HG03442 (cell line): ENCODE measurements at regions not wholly inside any gene's neighbourhood (a gene's known extent, or its start where the extent isn't known, plus 50 kb on each side); places are given as distances from the start of the nearest gene placed in this dataset.
A peak's percentile ranks its signal among the peaks of the same experiment; 100 is the strongest.

Source experiments
- ATAC-seq: cut with Tn5 transposase; IDR thresholded peaks from one replicate; pipeline ENCODE4 v1.9.1; 2021; ENCODE audit warnings: mild to moderate bottlenecking, moderate library complexity; ENCODE audit not compliant: unreplicated experiment

DNA sequence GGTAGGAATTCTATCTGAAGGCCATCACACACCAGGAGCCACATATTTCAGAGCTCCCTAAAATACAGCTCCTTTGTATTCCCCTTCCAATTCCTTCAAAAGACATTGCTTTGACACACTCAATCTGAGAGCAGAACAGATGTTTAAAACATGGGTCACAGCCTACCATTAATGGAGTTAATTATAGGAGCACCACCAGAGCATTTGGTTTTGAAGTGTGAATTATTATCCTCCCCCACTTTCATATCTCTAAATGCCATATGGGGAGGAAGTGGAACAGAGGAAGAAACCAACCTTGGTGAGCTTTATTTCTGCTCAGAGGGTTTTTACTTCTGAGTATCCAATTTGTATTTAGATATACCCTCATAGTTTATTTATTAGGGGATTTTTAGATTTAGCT, 50.7 kb upstream of the TNFRSF21 start:
- ATAC-seq: peak; percentile 48

DNA sequence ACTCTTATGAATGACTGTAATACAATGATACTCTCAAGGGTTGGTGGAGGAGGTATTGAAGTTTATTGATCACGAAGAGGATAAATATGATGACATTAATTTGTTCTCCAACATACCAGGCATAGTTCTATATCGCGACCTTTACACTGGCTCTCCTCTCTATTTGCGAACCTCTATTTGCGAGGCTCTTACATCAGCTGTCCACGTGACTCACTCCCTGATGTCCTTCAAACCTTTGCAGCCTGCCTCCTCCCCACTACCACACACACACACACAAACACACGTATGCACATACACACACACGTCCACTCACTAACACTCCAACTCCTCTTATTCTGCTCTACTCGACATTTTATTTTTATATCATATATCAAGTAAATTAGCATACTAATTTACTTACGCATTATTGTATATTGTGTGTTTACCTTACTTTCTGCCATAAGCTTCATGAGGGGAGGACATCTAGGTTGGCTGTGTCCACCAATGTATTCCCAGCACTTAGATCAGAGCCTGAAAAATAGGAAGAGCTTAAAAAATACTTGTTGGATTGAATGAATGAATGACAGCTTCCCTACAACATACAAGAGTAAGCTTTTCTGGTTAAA, 53.3 kb upstream of the TNFRSF21 start:
- ATAC-seq: no peak

DNA sequence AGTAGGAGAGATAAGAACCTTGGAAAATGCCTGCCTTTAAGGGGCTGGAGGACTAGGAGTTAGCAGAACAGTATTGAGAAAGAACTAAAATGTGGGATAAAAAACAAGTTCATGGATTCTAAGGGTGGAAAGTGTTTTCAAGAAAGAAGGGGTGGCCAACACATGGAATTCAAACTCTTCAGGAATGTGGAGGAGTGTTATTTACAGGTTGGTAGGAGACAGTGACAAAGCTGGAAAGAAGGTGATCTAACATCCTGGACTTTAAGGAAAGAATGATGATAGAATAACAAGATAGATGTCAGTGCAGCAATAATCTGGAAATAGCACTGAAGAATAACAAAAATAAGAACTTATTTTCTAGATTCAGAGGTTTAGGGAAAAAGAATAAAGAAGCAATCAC, 54.0 kb upstream of the TNFRSF21 start:
- ATAC-seq: no peak

DNA sequence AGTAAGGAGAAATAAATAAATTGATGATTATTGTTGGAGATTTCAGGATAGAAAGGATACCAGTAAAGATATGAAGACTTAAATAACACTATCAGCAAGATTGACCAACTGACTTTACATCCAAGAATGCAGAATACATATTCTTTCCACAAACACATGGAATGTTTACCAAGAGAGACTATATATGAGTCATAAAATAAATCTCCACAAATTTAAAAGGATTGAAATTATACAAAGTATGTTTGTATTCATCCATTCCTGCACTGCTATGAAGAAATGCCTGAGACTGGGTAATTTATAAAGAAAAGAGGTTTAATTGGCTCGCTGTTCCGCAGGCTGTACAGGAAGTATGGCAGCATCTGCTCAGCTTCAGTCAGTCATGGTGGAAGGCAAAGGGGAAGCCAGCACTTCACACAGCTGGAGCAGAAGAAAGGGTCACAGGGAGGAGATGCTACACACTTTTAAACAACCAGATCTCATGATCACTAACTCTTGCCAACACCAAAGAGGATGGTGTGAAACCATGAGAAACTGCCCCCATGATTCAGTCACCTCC, 56.7 kb upstream of the TNFRSF21 start:
- no peak for ATAC-seq

DNA sequence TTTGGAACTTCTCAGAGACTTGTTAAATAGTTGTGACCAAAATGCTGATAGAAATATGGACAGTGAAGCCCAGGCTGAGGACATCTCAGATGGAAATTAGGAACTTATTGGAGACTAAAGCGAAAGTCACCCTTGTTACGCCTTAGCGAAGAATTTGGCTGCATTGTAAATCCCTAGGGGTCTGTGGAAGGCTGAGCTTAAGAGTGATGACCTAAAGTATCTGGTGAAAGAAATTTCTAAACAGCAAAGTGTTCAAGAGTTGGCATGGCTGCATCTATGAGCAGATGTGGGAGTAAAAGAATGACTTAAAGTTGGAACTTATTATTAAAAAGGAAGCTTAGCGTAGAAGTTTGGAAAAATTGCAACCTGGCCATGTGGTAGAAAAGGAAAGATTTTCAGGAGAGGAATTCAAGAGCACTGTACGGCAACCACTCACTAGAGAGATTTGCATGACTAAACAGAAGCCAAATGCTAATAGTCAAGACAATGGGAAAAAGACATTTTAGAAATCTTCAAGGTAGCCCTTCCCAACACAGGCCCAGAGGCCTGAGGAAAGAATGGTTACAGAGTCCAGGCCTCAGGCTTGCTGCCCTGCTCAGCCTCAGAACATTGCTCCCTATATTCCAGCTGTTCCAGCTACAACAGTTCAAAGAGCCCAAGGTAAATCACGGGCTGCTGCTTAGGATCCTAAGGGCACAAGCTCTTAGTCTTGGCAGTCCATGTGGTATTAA, 61.6 kb upstream of the TNFRSF21 start:
- no peak for ATAC-seq

DNA sequence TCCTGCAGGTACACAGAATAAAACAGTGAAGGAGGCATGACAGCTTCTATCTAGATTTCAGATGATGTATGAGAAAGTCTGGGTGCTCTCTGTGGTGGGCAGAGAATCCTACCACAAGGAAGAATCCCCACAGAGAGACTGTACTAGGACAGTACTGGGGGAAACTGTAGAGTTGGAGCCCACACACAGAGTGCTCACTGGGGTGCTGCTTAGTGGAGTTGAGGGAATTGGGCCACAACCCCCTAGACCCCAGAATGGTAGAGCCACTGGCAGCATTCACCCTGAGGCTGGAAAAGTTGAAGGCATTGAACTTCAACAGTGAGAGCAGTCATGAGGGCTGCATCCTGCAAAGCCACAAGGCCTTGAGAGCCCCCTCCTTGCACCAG, 62.2 kb upstream of the TNFRSF21 start:
- no peak for ATAC-seq

DNA sequence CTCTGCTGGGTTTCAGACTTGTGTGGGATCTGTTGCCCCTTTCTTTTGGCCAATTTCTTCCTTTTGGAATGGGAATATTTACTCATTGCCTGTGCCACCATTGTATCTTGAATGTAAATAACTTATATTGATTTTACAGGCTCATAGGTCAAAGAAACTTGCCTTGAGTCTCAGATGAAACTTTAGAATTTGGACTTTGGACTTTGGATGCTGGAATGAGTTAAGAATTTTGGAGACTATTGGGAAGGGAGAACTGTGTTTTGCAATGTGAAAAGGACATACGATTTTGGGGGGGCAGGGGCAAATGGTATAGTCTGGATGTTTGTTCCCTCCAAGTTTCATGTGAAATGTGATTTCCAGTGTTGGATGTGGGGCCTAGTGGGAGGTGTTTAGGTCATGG, 62.6 kb upstream of the TNFRSF21 start:
- no peak for ATAC-seq

DNA sequence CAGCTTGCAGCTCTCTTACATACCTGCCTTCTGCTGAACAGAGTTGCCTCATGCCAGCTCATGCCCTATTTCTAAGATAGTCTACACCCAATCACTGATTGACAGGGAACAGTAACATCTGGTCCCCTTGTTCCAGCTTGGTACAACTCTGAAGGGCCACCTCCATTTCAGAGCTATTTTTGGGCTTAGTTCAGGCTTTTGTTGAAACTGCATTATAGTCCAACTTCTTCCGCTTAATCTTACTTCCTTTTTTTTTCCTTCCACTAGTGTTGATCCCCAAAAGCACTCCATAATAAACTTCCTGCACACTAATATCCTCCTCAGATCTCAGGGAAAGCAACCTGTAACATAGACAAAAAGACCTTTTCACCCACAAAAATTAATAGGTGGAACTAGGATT, 65.7 kb upstream of the TNFRSF21 start:
- no peak for ATAC-seq

DNA sequence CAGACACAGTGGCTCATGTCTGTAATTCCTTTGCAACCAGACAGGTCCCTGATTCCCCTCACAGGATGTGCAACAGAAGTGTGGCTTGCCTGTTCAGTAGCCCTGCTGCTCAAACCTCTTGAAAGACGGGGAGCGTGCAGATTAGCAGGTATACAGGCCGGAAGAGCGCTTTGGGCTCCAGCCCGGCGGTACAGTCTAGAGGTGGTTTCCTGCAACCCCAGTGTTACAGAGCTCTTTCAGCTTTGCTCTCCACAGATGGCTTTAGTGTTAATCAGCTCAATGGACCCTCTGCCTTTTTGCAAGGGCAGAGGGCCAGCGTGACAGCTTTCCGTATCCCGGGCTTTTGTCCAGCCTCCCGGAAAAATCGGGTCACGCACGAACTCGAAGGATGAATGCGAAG, 67.2 kb upstream of the TNFRSF21 start:
- ATAC-seq: no peak

DNA sequence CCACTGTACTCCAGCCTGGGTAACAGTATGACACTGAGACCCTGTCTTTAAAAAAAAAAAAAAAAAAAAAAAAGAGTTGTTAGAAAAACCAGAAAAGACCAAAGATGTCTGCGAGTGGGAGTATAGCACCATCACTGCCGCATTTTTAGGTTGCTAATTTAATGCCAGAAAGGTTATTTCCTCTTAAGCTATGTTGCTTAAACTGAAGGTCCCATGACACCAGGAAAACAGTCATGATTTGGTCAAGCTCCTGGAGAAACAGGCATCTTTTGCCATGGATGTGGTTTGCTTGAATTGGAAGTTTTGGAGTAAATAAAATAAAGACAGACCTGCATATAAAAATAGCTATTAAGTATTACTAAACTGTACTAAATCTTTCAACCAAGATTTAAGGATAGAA, 68.3 kb upstream of the TNFRSF21 start:
- no peak for ATAC-seq

DNA sequence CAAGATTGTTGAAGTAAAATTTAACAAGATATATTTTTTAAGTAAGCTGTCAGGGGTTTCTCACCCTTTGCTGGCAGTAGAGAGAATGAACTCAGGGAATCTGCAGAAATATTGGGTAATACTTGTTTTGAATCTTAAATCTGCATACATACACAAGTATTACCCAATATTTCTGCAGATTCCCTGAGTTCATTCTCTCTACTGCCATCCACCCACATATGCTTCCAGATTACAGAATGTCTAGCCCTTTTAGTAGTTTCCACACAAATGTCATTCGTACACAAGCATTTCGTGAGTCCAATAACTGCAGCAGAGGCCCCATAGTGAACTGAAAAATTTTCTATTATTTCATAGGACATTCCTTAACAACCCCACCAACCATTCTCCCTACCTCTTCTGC, 69.6 kb upstream of the TNFRSF21 start:
- no peak for ATAC-seq

DNA sequence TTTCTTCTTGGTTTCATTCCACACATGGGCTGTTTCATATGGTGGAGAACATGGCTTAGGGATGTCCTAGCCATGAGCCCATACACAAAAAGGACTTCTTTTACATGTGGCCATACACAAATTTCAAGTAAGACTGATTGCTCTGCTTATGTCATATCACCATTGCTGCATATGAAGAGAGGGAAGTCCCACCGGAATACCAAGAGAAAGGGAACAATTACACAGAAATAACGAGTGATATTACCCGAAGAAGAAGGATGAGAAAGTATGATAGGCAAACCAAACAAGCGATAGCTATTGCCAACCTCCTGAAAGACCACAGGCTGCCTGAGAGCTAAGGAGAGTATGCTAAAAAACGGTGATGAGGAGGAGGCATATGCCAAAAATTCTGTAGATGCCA, 70.5 kb upstream of the TNFRSF21 start:
- no peak for ATAC-seq

DNA sequence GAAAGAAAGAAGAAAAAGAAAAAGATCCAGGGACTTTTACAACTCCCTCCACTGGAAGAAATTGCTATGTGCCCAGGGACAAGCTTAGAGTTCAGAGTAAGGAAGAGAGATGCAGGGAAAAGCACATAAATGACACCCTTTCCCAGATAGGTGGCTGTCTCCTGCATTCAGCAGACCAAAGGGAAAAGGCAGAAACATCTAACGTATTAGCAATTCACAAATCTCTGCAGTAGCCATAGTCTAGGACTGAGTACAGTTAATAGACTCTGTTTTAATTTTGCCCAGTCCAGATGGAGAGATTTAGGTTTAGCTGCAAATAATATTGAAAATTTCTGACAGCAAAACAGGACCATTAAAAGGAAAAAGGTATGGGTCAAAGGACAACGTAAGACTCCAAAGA, 71.3 kb upstream of the TNFRSF21 start:
- ATAC-seq: no peak

DNA sequence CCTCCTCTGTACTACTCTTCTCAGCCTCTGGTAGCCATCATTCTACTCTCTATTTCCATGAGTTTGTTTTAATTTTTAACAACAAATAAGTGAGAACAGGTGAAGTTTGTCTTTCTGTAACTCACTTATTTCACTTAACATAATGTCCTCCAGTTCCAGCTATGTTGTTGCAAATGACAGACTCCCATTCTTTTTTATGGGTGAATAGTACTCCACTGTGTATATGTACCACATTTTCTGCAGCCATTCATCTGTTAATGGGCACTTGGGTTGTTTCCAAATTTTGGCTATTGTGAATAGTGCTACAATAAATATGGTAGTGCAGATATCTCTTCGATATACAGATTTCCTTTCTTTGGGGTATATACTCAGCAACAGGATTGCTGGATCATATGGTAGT, 73.7 kb upstream of the TNFRSF21 start:
- no peak for ATAC-seq

DNA sequence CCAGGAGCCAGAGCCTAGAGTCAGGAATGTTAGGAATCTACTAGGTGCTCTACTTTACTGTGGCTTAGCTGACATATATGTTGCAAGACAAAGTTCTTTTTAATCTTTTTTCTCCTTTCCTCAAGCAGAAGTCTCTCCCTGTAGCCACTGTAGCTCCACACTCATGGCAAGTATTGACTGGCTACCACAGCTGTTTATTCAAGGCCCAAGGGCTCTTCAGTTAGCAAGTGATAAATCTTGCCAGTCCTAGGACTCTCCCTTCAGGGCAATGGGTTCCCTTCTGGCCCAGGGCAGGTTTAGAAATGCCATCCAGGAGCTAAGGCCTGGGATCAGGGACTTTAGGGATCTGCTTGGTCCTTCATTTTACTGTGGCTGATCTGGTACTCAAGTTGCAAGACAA, 82.0 kb upstream of the TNFRSF21 start:
- no peak for ATAC-seq

DNA sequence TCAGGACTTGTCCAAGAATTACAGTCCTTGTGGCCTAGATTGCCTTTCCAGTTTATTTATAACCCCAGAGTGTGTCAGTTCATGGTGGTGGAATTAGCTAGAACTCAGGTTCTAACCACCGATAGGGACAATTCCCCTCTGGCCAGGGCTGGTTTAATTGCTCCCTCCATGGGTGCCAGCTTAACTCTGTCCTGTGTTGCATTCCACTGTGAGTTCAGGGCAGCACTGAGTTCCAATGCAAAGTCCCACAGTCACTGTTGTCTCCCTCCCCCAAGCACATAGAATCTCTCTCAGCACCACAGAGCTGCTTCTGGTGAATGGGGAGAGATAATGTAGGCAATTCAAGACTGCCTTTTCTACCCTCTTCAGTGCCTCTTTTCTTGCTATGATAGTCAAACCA, 82.5 kb upstream of the TNFRSF21 start:
- no peak for ATAC-seq

DNA sequence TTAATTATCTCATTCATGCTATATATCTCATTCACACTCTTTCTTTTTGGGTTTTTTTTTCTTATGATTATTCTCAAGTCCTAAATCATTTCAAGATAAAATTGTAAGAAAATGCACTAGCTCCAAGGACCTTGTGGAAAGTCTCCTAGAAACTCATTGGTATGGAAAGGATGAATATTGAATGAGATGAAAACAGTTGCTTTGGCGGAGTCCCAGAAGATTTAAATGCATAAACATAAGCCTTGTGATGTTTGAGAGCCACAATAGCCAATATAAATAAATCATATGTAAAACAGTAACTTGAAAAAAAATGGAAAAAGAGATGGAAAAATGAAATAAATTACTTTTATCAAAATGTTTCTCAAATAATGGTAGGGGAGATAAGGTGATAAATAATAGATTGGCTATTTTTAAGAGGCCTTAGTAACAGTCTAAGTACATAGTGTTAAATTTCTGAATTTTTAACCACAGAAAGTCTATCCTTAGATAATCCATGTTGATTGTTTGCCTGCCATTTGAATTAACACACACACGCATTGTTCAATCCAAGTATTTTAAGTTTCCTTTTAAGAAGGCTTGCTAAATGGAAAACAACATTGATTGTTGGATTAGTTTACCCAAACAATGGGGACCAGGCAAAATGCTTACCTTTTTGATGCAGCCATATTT, 81.1 kb upstream of the CD2AP start:
- no peak for ATAC-seq

DNA sequence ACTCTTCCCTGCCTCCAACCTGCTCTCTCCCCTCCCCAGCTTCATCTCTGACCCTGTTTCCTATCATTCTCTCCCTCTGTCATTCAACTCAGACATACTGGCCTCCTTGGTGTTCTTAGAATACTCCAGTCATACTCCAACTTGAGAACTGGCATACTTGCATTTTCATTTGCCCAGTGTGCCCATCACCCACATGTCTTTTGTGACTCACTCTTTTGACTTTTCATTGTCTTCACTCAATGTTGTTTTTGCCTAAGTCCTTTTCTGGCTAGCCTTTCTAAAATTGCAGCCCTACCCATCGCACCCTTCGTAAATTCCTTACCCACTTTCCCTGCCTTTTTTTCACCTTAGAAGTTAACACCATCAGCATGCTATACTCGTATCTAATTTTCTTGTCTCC, 77.0 kb upstream of the CD2AP start:
- ATAC-seq: no peak

DNA sequence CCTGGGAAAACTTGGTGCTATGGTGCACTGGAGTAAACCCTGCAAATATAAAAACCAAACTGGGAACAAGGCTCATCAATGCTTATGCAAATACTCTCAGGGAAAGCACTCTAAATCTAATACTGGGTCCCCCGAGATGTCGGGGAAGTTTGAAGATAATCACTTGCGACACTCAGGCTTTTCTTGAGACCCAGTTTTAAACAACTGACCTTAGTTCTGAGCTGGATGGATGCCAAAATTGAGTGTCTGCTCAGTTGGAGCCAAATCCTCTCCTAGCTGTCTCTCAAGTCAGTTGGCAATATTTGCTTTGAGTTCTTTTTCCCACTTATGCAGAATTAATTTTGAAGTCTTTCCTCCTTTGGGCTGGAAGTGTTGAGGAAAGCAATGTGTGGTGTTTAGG, 75.5 kb upstream of the CD2AP start:
- ATAC-seq: no peak

DNA sequence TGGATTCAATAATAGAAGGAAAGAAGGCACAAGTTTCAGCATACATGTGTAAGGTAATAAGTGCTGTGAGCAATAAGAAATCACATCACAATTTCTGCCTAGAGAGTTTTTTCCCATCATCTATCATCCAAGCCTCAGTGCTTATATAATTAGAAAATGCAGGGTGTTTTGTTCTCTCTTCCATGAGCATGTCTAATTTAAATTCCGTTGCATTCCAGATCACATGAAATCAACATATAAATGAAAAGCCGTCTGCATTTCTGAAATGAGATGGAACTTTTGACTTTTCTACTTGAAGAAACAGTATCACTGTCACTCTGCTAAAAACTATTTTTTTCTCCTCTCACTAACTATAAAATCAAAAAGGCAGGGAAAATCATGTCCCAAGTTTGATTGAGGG, 74.5 kb upstream of the CD2AP start:
- no peak for ATAC-seq

DNA sequence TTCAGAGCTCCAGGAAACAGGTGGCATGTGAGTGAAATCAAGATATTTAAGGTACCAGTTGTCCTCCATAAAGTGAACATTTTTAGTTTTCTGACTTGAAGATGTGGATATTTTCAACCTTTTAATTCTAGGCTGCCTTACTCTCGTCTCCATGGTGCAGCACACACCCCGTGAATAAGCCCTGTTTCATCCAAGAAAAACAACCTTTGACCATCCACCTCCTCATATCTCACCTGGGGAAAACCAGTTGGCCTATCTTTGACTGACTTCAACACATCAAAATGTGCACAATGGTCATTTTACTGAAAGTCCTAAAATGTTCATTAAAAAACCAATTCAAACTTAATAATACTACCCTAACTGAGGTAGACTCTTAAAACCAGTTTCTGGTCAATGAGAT, 73.8 kb upstream of the CD2AP start:
- no peak for ATAC-seq

DNA sequence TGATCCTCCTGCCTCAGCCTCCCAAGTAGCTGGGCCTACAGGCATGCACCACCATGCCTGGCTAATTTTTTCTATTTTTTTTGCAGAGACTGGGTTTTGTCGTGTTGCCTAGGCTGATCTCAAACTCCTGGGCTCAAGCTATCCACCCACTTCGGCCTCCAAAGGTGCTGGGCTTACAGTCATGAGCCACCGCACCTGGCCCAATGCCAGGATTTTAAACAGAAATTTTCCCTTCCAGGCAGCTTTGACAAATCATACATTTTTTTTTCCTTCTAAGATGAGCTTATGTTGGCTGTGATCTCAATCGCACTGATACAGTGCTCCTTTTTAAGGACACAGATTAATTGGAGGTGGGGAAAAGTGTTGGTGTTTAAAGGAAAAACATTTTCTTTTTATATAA, 73.2 kb upstream of the CD2AP start:
- no peak for ATAC-seq
